ENCODE measurements at regions not wholly inside any gene's neighbourhood (a gene's known extent, or its start where the extent isn't known, plus 50 kb on each side); places are given as distances from the start of the nearest gene placed in this dataset.

DNA sequence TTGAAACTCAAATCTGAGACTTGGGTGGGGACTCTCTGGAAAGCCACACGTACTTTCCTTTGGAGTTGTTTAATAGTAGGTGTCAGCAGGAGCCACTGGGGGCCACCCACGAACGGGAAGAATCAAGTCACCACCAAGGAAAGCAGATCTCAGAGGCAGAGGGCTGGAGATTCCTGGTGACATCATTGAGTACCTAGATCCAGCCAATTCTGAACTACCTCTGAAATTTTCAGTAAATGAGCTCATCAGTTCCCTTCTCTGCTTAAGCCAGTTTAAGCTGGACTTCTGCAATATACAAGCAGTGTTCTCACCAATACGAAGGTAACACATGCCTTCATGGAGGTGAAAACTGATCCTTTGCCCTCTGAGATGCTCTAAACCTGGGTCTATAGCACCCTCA lies 99.3 kb upstream of the SORCS3 start:
- Histone ChIP-seq H3K9ac (ENCODE audit: control insufficient read depth, insufficient read depth, low read length) (no peak overlapping the region), H4K20me1 (ENCODE audit: control insufficient read depth, insufficient read depth) (no peaks in the 10 kb centered on the region), H3K36me3 (ENCODE audit: control insufficient read depth in 2 of 2, insufficient read depth in 2 of 2, low read length in 1 of 2) (no peaks in the 10 kb centered on the region), H3K27ac (ENCODE audit: control insufficient read depth, insufficient read depth) (no peak overlapping the region), H3K27me3 (replicated peaks in 1 of 2; ENCODE audit: control insufficient read depth in 2 of 2, insufficient read depth in 2 of 2, low read length in 1 of 2) (no peaks in the 10 kb centered on the region; a peak in 1 of 4 replicates), H3K79me2 (ENCODE audit: control insufficient read depth, insufficient read depth, low read length) (no peaks in the 10 kb centered on the region), H2AFZ (ENCODE audit: control insufficient read depth, low read depth, low read length) (no peak overlapping the region), H3K4me1 (ENCODE audit: control insufficient read depth, insufficient read depth, low read length) (no peaks in the 10 kb centered on the region), H3K9me3 (replicated peaks; ENCODE audit: control insufficient read depth, insufficient read depth, low read length) (no peaks in the 10 kb centered on the region), H3K4me2 (ENCODE audit: control insufficient read depth, insufficient read depth) (no peak overlapping the region), H3K4me3 (no peak overlapping the region)
- ChIA-PET RAD21 (ENCODE audit: unreplicated experiment) (no interaction called here), CTCF (no interaction called here), SMC1A (ENCODE audit: uncharacterized antibody, unreplicated experiment) (no interaction called here), POLR2A (no interaction called here)
- in situ Hi-C loops (cut with MboI) (no loop called here), intact Hi-C loops (cut with micrococcal nuclease; ENCODE audit: unreplicated experiment) (no loop called here)
- 0% methylated on average over 4 of the region's 4 CpGs for WGBS (ENCODE audit: insufficient coverage, insufficient replicate concordance, low lambda C conversion rate, missing lambda C conversion rate)
- FAIRE-seq (no peak), DNase-seq (ENCODE audit: low read depth, low spot score) (no peak), ATAC-seq (no peak)
- BruUV-seq (replicated peaks), result no TSS peak
- TF ChIP-seq EGR1 (IDR thresholded peaks at IDR 0.05; ENCODE audit: borderline replicate concordance in 1 of 2, low read depth in 2 of 2, low read length in 2 of 2) (no peak), SIX5 (IDR thresholded peaks at IDR 0.05; ENCODE audit: low read depth, low read length, severe bottlenecking) (no peak), ETV6 (conservative IDR thresholded peaks at IDR 0.05 in 1 of 2, IDR thresholded peaks at IDR 0.05 in 1 of 2; ENCODE audit: borderline replicate concordance in 1 of 2, low read depth in 1 of 2) (no peak), WRNIP1 (IDR thresholded peaks at IDR 0.05; ENCODE audit: borderline replicate concordance, low read depth, low read length) (no peak), DPF2 (IDR thresholded peaks at IDR 0.05) (no peak), SP1 (IDR thresholded peaks at IDR 0.05; ENCODE audit: low read depth, low read length) (no peak), ZNF274 (IDR thresholded peaks at IDR 0.05; ENCODE audit: insufficient read depth, insufficient read length) (no peak), SMARCA5 (IDR thresholded peaks at IDR 0.05) (no peak), KDM1A (IDR thresholded peaks at IDR 0.05; ENCODE audit: borderline replicate concordance) (no peak), NRF1 (conservative IDR thresholded peaks at IDR 0.05; ENCODE audit: low read depth, low read length) (no peak)
- TF ChIP-seq, protein P1, sequence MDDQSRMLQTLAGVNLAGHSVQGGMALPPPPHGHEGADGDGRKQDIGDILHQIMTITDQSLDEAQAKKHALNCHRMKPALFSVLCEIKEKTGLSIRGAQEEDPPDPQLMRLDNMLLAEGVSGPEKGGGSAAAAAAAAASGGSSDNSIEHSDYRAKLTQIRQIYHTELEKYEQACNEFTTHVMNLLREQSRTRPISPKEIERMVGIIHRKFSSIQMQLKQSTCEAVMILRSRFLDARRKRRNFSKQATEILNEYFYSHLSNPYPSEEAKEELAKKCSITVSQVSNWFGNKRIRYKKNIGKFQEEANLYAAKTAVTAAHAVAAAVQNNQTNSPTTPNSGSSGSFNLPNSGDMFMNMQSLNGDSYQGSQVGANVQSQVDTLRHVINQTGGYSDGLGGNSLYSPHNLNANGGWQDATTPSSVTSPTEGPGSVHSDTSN (IDR thresholded peaks at IDR 0.05; ENCODE audit: insufficient replicate concordance, low read depth, low read length), result no peak
- TF ChIP-seq, protein P2, sequence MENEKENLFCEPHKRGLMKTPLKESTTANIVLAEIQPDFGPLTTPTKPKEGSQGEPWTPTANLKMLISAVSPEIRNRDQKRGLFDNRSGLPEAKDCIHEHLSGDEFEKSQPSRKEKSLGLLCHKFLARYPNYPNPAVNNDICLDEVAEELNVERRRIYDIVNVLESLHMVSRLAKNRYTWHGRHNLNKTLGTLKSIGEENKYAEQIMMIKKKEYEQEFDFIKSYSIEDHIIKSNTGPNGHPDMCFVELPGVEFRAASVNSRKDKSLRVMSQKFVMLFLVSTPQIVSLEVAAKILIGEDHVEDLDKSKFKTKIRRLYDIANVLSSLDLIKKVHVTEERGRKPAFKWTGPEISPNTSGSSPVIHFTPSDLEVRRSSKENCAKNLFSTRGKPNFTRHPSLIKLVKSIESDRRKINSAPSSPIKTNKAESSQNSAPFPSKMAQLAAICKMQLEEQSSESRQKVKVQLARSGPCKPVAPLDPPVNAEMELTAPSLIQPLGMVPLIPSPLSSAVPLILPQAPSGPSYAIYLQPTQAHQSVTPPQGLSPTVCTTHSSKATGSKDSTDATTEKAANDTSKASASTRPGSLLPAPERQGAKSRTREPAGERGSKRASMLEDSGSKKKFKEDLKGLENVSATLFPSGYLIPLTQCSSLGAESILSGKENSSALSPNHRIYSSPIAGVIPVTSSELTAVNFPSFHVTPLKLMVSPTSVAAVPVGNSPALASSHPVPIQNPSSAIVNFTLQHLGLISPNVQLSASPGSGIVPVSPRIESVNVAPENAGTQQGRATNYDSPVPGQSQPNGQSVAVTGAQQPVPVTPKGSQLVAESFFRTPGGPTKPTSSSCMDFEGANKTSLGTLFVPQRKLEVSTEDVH (IDR thresholded peaks at IDR 0.05; ENCODE audit: low read depth, partially characterized antibody), result no peak
- TF ChIP-seq, protein P3, sequence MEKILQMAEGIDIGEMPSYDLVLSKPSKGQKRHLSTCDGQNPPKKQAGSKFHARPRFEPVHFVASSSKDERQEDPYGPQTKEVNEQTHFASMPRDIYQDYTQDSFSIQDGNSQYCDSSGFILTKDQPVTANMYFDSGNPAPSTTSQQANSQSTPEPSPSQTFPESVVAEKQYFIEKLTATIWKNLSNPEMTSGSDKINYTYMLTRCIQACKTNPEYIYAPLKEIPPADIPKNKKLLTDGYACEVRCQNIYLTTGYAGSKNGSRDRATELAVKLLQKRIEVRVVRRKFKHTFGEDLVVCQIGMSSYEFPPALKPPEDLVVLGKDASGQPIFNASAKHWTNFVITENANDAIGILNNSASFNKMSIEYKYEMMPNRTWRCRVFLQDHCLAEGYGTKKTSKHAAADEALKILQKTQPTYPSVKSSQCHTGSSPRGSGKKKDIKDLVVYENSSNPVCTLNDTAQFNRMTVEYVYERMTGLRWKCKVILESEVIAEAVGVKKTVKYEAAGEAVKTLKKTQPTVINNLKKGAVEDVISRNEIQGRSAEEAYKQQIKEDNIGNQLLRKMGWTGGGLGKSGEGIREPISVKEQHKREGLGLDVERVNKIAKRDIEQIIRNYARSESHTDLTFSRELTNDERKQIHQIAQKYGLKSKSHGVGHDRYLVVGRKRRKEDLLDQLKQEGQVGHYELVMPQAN (conservative IDR thresholded peaks at IDR 0.05), result no peak
- TF ChIP-seq, protein P4, sequence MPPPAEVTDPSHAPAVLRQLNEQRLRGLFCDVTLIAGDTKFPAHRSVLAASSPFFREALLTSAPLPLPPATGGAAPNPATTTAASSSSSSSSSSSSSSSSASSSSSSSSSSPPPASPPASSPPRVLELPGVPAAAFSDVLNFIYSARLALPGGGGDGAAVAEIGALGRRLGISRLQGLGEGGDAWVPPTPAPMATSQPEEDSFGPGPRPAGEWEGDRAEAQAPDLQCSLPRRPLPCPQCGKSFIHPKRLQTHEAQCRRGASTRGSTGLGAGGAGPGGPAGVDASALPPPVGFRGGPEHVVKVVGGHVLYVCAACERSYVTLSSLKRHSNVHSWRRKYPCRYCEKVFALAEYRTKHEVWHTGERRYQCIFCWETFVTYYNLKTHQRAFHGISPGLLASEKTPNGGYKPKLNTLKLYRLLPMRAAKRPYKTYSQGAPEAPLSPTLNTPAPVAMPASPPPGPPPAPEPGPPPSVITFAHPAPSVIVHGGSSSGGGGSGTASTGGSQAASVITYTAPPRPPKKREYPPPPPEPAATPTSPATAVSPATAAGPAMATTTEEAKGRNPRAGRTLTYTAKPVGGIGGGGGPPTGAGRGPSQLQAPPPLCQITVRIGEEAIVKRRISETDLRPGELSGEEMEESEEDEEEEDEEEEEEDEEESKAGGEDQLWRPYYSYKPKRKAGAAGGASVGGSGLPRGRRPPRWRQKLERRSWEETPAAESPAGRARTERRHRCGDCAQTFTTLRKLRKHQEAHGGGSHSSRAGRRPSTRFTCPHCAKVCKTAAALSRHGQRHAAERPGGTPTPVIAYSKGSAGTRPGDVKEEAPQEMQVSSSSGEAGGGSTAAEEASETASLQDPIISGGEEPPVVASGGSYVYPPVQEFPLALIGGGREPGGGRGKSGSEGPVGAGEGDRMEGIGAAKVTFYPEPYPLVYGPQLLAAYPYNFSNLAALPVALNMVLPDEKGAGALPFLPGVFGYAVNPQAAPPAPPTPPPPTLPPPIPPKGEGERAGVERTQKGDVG (CRISPR knock-in tag; IDR thresholded peaks at IDR 0.05), result no peak

Measured in GM12878 (cell line).